ENCODE measurements at regions not wholly inside any gene's neighbourhood (a gene's known extent, or its start where the extent isn't known, plus 50 kb on each side); places are given as distances from the start of the nearest gene placed in this dataset.

DNA sequence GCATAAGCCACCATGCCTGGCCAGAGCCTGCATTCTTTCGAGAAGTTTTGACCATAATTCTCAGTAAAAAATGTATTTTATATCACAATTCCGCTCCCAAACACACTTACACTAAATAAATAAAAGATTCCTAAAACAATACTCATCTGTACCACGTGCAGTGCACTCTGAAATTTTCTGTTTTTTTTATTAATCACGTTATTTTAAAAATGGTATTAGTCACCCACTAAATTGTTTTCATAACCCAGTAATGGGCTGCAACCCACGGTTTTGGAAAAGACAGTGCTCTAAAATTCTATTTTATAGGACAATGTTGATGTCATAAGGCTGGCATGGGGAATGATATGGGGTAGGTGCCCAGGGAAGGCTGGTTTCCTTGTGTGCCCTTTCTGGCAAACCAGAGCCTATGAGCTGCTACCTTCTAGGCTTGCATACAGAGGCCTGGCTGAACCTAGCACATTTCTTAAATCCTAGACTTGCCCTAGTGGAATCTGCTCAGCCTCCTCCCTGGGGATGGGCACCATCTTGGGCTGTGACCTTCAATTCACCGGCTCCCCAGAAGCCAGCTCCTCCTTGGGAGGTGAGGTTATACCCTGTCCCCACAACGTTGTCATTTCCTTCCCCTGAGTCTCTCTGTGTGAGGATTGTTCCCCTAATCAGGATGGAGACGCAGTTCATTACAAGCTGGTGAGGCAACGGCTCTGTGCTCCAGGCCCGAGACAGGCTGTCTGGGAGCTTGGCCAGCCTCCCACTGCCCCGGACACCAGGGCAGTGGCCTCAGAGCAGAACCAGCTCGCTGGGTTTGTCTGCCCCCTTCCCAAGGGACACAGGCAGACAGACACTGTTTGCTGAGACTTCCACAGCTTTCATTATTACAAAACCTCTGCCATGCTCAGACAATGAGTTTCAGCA lies 116.5 kb upstream of the NAV2 start:
- DNase-seq (ENCODE audit: low read depth in 2 of 2): no peak

DNA sequence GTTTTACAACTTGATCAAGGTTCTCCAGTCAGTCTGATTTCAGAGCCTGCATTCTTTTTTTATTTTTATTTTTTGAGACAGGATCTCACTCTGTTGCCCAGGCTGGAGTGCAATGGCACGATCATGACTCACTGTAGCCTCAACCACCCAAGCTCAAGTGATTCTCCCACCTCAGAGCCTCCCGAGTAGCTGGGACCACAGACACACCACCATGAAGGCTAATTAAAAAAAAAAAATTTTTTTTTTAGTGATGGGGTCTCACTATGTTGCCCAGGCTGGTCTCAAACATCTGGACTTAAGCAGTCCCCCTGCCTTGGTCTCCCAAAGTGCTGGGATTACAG lies 117.2 kb upstream of the NAV2 start:
- no peak for DNase-seq (ENCODE audit: low read depth in 2 of 2)

DNA sequence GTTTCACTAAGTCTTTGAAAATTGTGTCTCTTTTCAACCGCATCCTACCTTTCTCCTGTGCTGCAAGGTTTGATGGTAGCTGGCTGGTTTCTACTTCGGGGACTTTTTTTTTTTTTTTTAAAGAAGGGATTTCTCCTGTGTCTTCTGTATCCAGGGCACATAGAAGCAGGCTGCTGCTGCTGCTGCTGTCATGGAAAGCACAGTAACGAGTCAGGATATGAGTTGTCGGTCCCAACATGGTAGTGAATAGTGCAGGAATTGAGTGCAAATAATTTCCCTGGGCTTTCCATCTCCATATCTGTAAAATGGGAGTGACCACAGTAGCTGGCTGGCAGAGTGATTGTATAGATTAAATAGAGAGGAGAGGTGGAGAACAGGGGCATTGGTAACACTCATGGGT lies 118.3 kb upstream of the NAV2 start:
- DNase-seq (ENCODE audit: low read depth in 2 of 2): no peak

DNA sequence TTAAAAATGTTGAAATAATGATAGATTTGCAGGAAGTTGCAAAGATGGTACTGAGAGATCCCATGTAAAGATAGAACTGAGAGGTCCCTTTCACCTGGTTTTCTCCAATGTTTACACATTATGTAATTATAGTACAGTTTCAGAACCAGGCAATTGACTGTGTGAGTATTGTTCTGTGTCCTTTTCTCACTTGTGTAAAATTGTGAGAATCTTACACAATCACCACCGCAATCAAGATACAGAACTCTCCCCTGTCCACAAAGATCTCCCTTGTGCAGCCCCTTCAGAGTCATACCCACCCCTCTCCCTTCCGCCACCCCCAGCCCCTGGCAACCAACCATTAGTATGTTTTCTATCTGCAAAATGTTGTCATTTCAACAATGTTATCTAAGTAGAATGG lies 119.8 kb upstream of the NAV2 start:
- DNase-seq (ENCODE audit: low read depth in 2 of 2): no peak

DNA sequence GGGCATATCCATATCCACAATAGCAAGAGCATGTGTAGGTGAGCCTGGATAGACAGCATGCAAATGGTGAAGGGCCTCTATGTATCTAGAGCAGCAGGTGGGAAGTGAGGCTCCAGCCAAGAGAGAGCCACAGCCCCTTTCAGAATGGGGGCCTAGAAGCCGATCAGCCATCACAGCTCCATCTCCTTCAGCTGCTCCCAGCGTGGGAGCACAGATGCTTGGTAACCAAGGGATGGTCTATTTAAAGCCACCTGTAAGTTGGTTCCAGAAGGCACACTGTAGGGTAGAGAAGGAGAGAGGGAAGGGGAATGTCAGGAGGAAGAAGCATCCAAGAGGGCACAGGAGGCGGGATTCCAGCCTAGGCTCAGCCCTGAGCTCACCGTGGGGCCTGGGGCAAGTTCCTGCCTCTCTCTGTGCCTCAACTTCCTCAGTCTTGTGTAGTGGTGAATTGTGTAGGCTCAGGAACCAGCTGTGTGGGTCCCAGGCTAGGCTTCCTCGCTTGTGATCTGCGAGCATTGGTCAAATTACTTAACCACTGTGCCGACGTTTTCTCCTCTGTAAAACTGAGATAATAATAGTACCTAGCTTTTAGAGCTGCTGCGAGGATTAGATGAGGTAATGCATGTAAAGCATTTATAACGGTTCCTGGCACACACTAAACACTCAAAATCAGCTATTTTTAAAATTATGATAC lies 122.9 kb upstream of the NAV2 start:
- DNase-seq (ENCODE audit: low read depth in 2 of 2): no peak

DNA sequence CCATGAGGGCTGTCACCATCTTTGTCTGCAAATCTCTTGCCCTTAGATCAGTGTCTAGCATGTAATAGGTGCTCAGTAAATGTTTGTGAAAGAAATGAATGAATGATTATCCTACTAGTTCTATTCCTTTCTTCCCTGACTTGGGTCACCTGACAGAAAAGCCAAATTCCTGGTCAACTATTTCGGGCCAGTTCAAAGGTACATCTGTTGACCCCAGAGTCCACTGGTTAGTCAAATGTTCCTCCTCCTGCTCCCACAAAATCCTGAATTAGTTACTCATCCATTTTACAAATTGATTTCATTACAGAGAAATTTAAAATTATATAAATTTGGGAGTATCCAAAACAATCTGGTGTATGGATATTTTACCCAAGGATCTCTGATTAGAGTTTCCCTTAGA lies 124.7 kb upstream of the NAV2 start:
- no peak for DNase-seq (ENCODE audit: low read depth in 2 of 2)

DNA sequence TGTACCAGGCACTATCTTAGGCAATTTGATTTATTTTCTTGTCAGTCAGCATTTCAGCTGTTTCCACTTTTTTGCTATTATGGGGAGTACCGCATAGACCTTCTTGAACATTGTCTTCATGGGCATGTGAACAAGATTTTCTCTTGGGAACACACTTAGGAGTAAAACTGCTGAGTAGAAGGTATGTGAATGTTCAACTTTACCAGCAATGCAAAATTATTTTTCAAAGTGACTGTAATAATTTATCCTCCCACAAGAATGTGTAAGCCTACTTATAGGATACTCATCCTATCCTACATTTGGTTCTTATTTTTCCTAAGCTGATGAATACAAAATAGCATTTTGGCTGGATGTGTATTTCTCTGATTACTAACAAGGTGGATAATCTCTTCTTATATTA lies 132.0 kb upstream of the NAV2 start:
- no peak for DNase-seq (ENCODE audit: low read depth in 2 of 2)

DNA sequence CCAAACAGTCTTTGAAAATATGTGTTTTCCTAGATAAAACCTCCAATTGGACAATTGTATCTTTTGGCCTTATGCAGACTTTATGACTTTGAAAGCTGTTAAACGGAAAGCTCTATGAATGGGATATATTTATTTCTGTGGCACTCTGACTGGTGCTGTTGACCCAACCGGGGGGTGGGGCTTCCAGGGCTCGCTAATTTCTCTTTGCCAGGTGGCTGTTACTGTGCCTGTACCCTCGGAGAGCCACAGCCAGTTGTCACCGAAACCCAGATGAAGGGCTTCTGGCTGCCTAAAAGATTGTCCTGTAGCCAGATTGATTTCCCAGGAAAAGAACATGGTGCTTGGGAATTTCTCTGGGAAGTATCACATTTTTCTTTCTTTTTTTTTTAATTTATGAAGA lies 132.7 kb upstream of the NAV2 start:
- DNase-seq (ENCODE audit: low read depth in 2 of 2): no peak

DNA sequence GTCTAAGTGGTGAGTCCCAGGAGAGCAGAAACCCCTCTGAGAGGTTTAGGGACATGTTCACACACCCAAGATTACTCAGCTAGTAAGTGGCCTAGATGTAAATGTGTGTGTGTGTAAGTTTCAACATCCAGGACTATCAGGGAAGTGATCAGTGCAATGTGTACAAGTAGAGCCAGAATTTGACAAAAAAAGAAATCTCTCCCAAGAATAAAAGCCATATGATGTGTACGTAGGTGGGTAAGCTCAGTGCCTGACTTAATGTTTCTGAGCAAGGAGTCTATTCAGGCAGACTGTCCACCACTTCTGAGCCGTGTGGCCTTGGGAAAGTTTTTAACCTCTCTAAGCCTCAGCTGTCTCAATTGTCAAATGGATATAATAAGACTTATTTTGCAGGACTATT lies 133.8 kb upstream of the NAV2 start:
- no peak for DNase-seq (ENCODE audit: low read depth in 2 of 2)

DNA sequence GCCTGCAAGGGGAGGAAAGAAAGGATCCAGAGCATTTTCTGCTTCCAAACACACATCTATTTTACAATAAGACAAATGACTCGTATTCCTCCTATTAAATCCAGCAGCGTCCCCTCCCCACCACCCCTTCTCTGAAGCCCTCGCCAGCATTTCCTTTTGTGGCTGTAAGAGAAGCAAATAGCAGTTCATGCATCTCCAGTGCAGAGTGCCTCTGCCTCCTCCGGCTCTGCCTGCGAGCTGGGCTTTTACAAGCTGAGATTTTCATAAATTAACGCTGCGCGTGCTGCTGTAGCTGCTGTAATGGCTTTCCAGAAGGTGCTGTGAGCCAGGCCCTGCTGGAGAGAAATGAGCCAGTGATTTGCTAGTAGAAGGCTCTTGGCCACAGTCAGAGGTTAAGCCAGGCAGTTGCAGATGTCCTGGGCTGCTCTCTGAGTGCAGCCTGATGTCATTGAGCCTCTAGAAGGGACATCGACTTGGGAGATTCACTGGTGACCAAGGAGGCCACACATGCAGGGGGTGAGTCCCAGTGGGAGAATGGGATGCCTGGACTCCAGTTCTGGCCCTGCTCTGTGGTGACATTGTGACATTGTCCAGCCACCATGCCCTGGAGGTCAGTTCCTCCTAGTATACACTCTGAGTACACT lies 134.5 kb upstream of the NAV2 start:
- DNase-seq (ENCODE audit: low read depth in 2 of 2): no peak

DNA sequence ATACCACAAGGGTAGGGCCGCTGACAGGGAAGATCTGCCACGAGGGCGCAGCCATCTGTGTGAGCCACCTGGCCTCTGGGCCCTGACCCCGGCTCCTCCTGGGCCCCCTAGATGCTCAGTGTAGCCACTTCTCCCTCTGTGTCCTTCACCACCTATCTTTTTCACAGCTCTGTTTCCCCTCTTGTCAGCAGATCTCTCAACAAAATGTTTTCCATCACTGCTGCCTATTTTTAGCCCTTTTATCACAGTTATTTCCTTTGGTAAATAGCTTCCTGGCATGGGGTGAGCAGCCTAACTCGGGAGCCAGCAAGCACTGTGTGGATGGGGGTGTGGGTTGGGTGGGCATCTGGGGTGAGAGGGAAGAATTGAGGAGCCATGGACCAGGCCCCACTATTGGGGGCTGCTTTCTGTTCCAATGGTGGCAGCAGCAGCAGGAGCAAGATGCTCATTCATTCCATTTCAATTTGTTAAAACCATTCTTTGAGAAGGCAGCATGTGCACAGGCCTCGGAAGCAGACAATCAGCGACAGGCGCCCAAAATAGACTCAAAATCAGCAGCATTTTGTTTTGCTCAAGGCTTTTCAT lies 135.2 kb upstream of the NAV2 start:
- DNase-seq (ENCODE audit: low read depth in 2 of 2): no peak

DNA sequence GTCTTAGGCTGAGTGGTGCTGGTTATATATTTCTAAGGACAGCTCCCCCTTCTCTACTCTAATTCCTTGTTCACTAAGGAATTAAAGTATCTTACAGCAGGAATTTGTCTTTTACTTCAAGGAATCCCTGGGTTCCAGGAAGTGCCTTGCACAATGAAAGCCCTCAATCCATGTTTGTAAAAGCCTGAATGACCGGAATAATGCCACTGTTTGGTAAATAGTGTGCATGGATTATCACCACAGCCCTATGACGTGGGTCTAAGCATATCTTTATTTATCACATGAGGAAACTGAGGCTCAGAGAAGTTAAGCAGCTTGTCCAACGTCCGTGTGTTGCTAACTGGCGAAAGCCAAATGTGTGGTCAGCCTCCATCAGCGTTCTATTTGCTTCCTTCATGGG lies 135.7 kb upstream of the NAV2 start:
- DNase-seq (ENCODE audit: low read depth in 2 of 2): no peak

DNA sequence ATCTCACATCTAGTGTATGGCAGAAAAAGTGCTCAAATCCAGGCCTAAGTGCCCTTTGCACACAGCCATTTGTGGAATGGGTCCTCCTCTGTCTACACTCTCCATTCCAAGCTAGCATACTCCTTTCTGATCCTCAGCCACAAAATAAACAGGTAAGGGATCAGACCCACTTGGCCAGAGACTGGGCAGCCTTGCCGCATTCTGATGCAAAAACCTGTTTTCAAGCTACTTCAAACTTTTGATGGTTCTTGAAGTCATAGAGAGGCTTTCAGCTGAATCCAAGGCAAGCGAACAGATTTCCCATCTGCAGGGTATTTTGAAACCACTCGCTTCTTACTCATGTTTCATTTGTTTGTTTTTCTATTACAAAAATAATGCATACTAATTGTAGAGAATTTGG lies 136.6 kb upstream of the NAV2 start:
- DNase-seq (ENCODE audit: low read depth in 2 of 2): no peak

DNA sequence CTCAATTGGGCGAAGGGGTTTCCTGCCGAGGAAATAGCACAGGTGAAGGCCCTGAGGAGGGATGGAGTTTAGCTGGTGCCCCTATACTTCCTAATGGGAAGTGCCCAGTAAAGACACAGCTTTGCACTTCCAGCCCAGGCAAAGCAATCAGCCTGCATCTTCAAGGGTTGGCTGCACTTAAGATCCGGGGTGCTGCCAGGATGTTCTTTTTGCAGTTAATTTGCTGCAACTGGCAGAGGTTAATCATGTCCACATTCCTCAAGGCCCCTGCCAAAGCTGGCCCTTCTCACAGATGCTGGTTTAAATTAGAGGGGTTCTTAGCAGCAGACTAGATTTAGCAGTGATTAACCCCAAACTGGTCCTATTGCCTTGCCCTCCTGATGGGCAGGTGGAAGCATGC lies 137.7 kb upstream of the NAV2 start:
- DNase-seq (ENCODE audit: low read depth in 2 of 2): no peak

DNA sequence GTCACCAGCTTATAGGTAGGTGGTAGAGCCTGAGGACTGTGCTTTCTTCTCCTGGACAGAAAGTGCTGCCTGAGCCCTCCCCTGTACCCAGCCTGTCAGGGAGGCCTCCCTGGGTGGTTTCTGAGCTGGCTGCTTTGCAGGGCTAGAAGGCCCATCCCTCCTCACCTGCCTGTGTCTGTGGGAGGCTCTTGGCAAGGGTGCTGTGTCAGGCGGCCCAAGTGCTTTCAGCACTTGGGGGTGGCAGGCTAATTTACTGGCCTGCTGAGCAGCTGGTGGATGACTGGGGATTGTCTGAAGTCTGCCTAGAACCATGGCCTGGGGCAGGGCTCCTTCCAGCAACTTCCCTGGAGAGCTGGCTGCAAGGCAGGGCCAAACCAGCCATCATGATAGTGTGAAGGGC lies 139.0 kb upstream of the NAV2 start:
- DNase-seq (ENCODE audit: low read depth in 2 of 2): no peak

DNA sequence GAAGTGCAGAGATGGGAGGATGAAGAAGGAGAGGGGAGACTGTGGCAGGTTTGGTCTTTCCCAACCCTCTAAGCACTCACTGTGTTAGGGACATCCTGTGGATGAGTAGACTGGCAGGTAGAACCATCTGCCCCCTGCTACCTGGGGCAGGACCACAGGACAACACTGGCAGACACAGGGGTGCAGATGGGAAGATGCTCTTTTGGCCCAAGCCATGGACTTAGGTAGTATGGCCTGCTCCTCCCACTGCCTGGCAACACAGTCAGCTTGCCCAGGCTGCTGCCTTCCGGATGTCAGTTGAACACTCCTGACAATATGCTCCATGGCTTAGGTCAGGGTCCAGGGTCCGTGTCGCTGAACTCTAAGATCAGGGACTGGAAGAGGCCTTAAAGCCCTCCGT lies 140.7 kb upstream of the NAV2 start:
- no peak for DNase-seq (ENCODE audit: low read depth in 2 of 2)

DNA sequence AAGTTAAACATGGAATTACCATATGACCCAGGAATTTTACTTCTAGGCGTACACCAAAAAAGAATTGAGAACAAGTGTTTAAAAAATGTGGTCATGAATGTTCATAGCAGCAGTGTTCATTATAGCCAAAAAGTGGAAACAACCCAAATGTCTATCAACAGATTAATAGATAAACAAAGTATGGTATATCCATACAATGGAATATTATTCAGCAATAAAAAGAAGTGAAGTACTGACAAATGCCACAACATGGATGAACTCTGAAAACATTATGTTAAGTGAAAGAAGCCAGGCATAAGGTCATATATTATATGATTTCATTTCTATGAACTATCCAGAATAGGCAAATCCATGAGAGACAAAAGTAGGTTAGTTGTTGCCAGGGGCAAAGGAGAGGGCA lies 141.7 kb upstream of the NAV2 start:
- DNase-seq (ENCODE audit: low read depth in 2 of 2): no peak

DNA sequence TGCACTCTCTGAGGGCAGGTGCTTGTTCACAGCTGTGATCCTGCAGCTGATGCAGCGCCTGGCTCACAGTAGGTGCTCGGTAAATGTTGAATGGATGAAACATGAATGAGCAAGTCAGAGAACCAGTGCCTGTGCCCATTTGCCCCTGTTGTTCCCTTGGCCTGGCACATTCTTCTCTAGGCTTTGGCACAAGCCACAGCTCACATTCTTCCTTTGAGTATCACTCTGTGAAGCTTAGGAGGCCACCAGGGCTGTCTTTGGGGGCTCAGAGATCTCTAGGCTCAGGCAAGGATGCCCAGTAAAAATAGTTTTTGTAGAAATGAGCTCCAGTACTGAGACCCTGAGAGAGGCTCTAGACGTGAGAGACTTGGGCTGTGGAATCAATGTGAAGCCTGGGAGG lies 144.6 kb upstream of the NAV2 start:
- DNase-seq (ENCODE audit: low read depth in 2 of 2): no peak

DNA sequence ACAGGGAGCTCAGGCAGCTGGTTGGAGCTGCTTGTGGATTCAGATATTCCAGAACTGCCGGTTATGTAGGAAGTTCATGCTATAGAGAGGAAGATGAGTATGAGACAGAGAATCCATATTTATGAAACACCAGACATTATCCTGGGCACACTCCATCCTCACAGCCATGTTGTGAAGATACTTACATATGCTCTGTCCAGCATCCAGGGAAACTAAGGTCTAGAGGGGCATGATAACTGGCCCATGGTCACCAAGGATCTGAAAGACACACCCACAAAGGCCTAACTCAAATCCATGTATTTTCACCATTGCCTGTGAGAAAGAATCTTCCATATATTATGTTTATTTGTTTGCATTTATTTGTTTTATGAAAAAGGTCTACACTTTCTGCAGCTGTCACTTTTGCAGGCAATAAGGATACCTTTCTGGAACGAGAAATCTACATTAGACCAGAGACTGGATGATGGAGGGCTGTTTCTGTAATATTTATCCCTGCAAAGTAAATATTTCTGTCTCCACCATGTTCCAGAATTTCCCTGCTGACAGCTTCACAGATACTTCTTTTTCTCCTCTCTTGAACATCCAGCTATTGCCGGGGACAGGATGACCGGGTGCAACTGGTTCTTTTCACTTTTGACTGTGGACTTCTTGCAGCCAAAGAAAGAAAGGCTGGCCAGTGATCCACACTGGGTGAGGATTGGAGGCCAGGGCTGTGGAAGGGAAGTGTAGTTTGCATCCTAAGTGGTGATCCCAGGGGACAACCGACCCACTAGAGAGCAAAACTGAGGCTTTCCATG lies 145.9 kb upstream of the NAV2 start:
- DNase-seq (ENCODE audit: low read depth in 2 of 2): no peak

DNA sequence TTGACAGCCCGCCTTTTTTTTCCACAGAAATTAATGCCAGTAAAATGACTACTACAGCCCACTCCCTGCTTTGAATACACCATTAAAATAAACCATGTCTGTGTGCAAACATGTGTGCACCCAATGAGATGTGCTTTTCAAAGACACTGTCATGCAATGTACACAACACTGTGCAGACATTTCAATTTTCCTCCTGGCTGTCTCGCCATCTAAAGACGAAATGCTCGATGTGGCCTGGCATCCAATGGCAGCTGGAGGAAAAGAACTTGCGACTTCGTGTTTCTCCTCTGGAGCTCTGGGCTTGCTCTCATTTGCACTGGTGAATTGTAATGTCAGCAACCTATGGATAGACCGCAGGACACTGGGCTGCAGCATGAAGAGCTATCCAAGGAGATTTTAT lies 147.0 kb upstream of the NAV2 start:
- DNase-seq (ENCODE audit: low read depth in 2 of 2): no peak

DNA sequence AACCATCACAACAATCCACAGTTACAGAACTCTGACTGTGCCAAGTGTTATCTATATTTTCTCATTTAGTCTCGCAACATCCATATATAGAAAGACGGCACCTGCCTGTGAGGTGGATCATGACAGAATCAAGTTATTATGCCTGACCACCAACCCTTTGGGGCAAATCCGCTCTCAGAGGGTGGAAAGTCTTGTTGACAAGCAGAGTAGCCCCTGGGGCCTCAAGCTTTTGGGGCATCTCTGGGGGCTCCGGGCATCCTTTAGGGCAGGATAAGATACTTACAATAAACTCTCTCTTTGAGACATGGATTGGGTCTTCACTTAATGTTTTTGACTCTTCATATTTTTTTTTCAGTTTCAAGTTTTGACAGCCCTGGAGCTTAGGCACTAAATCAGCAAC lies 150.5 kb upstream of the NAV2 start:
- no peak for DNase-seq (ENCODE audit: low read depth in 2 of 2)

DNA sequence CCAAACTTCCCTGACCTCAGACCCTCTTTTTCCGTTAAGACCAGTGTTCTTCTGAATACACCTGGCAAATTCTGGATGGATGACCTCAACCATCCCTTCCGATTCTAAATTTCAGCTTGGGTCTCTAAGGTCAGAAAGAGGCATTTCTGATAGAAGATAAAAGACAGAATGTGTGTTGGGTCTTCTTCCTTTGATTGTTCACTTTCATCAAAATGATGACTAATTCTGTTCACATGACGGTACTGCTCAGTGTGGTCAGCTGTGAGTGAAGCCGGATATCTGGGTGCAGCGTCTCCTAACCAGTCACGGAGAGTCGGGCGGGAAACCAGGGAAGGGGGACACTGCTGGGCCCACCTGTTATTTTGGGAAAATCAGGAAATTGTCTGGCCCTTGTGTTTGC lies 151.6 kb upstream of the NAV2 start:
- no peak for DNase-seq (ENCODE audit: low read depth in 2 of 2)
